Loucy (cell line): ENCODE measurements at regions not wholly inside any gene's neighbourhood (a gene's known extent, or its start where the extent isn't known, plus 50 kb on each side); places are given as distances from the start of the nearest gene placed in this dataset.

Source experiments
- EZH2phosphoT487 ChIP-seq: fragments of 200-600 bp; IDR thresholded peaks from 2 replicates; pipeline ENCODE4 v1.6.1; 2018; ENCODE audit warnings: antibody characterized with exemption, mild to moderate bottlenecking, moderate library complexity, borderline replicate concordance
- TF ChIP-seq, protein P1 (sequence below): fragments of 200-600 bp; sonication (generic); conservative IDR thresholded peaks from 2 replicates; pipeline ENCODE4 v1.5.1; 2014; ENCODE audit warnings: mild to moderate bottlenecking, antibody characterized with exemption, low read length

- TF ChIP-seq, protein P1, sequence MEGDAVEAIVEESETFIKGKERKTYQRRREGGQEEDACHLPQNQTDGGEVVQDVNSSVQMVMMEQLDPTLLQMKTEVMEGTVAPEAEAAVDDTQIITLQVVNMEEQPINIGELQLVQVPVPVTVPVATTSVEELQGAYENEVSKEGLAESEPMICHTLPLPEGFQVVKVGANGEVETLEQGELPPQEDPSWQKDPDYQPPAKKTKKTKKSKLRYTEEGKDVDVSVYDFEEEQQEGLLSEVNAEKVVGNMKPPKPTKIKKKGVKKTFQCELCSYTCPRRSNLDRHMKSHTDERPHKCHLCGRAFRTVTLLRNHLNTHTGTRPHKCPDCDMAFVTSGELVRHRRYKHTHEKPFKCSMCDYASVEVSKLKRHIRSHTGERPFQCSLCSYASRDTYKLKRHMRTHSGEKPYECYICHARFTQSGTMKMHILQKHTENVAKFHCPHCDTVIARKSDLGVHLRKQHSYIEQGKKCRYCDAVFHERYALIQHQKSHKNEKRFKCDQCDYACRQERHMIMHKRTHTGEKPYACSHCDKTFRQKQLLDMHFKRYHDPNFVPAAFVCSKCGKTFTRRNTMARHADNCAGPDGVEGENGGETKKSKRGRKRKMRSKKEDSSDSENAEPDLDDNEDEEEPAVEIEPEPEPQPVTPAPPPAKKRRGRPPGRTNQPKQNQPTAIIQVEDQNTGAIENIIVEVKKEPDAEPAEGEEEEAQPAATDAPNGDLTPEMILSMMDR: no peak
- TF ChIP-seq EZH2phosphoT487: no peak
These were observed 270.7 kb upstream of the MTNR1B start for GRCh38 chr11:92698742-92699141.
